Spleen (tissue), 11 donors: ENCODE measurements at regions not wholly inside any gene's neighbourhood (a gene's known extent, or its start where the extent isn't known, plus 50 kb on each side); places are given as distances from the start of the nearest gene placed in this dataset.

ENCODE experiments used
- DNase-seq: peaks from one replicate; pipeline ENCODE4 v3.0.0-alpha.2; 2020
- H3K27ac ChIP-seq, 8 donors: fragments of 200-600 bp; sonication (generic) in 7 of 8; 1 replicate in 4 of 8; 2 replicates in 4 of 8; pipeline versions ENCODE4 v1.5.0 to v1.8.0; 2016 to 2021; ENCODE audit warnings: inconsistent platforms in 4 of 8, mild to moderate bottlenecking in 4 of 8, moderate library complexity in 1 of 8
- H3K27me3 ChIP-seq, 7 donors: fragments of 200-600 bp; sonication (generic) in 6 of 7; replicated peaks in 1 of 7; 1 replicate in 4 of 7; 2 replicates in 3 of 7; pipeline versions ENCODE4 v1.5.0 to v1.8.0; 2016 to 2021; ENCODE audit warnings: inconsistent platforms in 3 of 7, mild to moderate bottlenecking in 1 of 7
- H3K36me3 ChIP-seq, 6 donors: fragments of 200-600 bp; sonication (generic) in 5 of 6; 1 replicate in 4 of 6; 2 replicates in 2 of 6; pipeline versions ENCODE4 v1.5.0 to v1.8.0; 2016 to 2021; ENCODE audit warnings: inconsistent platforms in 2 of 6
- H3K4me1 ChIP-seq, 6 donors: fragments of 200-600 bp; sonication (generic) in 5 of 6; 1 replicate in 3 of 6; 2 replicates in 3 of 6; pipeline versions ENCODE4 v1.5.0 to v1.8.0; 2016 to 2021; ENCODE audit warnings: inconsistent platforms in 3 of 6
- H3K4me3 ChIP-seq, 8 donors: fragments of 200-600 bp; sonication (generic) in 7 of 8; 1 replicate in 4 of 8; 2 replicates in 4 of 8; pipeline versions ENCODE4 v1.5.0 to v1.8.0; 2016 to 2021; ENCODE audit warnings: inconsistent platforms in 4 of 8, mild to moderate bottlenecking in 4 of 8, moderate library complexity in 2 of 8
- H3K9me3 ChIP-seq, 8 donors: fragments of 200-600 bp; sonication (generic) in 7 of 8; 1 replicate in 4 of 8; 2 replicates in 4 of 8; pipeline versions ENCODE4 v1.5.0 to v1.8.0; 2016 to 2021; ENCODE audit warnings: inconsistent platforms in 4 of 8
- POLR2A ChIP-seq, 3 donors: fragments of 450-650 bp; IDR thresholded peaks; one replicate each; pipeline ENCODE4 v1.5.1; 2017; ENCODE audit warnings: antibody characterized with exemption in 3 of 3, mild to moderate bottlenecking in 1 of 3
- POLR2AphosphoS5 ChIP-seq, 3 donors: sonication (generic); formaldehyde crosslinking; IDR thresholded peaks; one replicate each; pipeline ENCODE4 v1.5.1; 2017; ENCODE audit warnings: antibody characterized with exemption in 3 of 3
- WGBS, 5 donors: extraction: QIAGEN DNeasy Blood & Tissue Kit in 3 of 5; methylation state at CpG; one replicate each; pipeline versions ENCODE4 v1.1.5 to v1.1.7; 2013 to 2018; 5-methylcytosine and 5-hydroxymethylcytosine counted together
- intact Hi-C: fragments of 100-400 bp; cut with DNase I; formaldehyde crosslinking; loops from one replicate; pipeline ENCODE4 v1.15.0; 2023; ENCODE audit warnings: low total_unique reads
- TF ChIP-seq, protein P1 (sequence below), 11 experiments: fragments of 200-600 bp in 7 of 11; fragments of 450-650 bp in 4 of 11; sonication (generic) in 4 of 11; IDR thresholded peaks in 8 of 11; conservative IDR thresholded peaks in 3 of 11; 1 replicate in 7 of 11; 2 replicates in 4 of 11; pipeline versions ENCODE4 v1.4.0 to v1.8.0; 2016 to 2021; ENCODE audit warnings: antibody characterized with exemption in 11 of 11, inconsistent platforms in 4 of 11, mild to moderate bottlenecking in 1 of 11
- donor health status: healthy with polysubstance abuse.
- donor health status: DM: no; HTN: no; CAD: no; lungs with moderate emphysema.
- donor health status: DM: no; HTN: no; CAD: no.
- donor health status: Bipolar disorder and iron deficiency.
- donor health status: healthy.
- donor health status: DM: no; HTN: no; CAD: no.
- donor health status: DM: yes; HTN: yes; CAD: no.

DNA sequence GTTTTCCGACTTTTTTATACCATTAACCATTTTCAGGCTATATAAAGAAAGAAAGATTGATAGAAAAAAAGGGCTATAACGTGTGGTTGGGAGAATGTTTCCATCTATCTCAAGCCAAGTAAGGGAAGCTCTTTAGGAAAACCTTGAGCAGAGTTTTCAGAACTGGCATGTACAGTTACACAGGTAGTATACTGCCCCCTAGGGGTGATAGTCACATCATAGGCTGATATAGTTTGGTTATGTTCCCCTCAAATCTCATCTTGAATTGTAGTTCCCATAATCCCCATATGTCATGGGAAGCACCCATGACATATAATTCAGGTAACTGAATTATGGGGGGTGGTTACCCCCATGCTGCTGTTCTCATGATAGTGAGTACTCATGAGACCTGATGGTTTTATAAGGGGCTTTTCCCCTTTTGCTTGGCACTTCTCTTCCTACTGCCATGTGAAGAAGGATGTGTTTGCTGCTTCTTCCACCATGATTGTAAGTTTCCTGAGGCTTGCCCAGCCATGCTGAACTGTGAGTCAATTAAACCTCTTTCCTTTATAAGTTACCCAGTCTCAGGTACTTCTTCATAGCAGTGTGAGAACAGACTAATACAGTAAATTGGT, 186.8 kb downstream of the TMA16 start:
- H3K36me3 ChIP-seq: no peaks in the 10 kb centered on the region
- H3K27ac ChIP-seq: no peak overlapping the region
- intact Hi-C loops: loop anchor here (2.0 kb wide), 1 partner anchor 129 kb away; no protein-coding TSS in a partner anchor
- DNase-seq: no peak
- peaks cover 0 to 11% (median 0%) of the 10 kb centered on the region in 6 donors for H3K4me1 ChIP-seq
- no peaks in the 10 kb centered on the region for H3K27me3 ChIP-seq
- H3K9me3 ChIP-seq: no peaks in the 10 kb centered on the region
- 25 to 39% (median 35%) methylated on average over 2 of the region's 2 CpGs for WGBS, 5 donors
- no peak overlapping the region for H3K4me3 ChIP-seq
- TF ChIP-seq, protein P1, sequence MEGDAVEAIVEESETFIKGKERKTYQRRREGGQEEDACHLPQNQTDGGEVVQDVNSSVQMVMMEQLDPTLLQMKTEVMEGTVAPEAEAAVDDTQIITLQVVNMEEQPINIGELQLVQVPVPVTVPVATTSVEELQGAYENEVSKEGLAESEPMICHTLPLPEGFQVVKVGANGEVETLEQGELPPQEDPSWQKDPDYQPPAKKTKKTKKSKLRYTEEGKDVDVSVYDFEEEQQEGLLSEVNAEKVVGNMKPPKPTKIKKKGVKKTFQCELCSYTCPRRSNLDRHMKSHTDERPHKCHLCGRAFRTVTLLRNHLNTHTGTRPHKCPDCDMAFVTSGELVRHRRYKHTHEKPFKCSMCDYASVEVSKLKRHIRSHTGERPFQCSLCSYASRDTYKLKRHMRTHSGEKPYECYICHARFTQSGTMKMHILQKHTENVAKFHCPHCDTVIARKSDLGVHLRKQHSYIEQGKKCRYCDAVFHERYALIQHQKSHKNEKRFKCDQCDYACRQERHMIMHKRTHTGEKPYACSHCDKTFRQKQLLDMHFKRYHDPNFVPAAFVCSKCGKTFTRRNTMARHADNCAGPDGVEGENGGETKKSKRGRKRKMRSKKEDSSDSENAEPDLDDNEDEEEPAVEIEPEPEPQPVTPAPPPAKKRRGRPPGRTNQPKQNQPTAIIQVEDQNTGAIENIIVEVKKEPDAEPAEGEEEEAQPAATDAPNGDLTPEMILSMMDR (IDR thresholded peaks at IDR 0.05 in 8 of 11, conservative IDR thresholded peaks at IDR 0.05 in 3 of 11): peak; percentile 51 to 83 (median 70)
- TF ChIP-seq POLR2A (IDR thresholded peaks at IDR 0.05) (no peak), POLR2AphosphoS5 (IDR thresholded peaks at IDR 0.05) (no peak)

DNA sequence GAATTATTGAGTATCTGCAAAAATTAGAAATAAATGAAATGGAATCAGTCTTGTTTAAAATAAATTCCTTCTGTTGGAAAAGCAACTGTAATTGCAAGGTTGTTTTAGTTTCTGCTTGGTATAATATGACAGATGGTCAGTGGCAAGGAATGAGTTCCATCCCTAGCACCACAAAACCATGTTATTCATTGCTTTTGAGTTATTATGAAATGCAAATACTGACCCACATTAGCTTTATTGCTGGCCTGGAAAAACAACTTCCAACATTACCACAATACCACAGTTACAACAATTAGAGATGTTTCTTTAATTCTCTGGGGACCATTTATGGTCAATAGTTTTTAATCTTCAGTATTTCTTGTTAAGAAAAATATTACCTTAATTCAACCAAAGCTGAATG, 194.4 kb downstream of the TMA16 start:
- TF ChIP-seq POLR2A (IDR thresholded peaks at IDR 0.05): no peak
- TF ChIP-seq, protein P1 (IDR thresholded peaks at IDR 0.05 in 8 of 11, conservative IDR thresholded peaks at IDR 0.05 in 3 of 11): no peak
- TF ChIP-seq POLR2AphosphoS5 (IDR thresholded peaks at IDR 0.05): no peak
- no peak overlapping the region for H3K4me3 ChIP-seq
- H3K9me3 ChIP-seq: no peaks in the 10 kb centered on the region
- DNase-seq: no peak
- intact Hi-C loops: no loop called here
- no peaks in the 10 kb centered on the region for H3K27me3 ChIP-seq
- H3K27ac ChIP-seq: no peak overlapping the region
- no peaks in the 10 kb centered on the region for H3K36me3 ChIP-seq
- H3K4me1 ChIP-seq: no peaks in the 10 kb centered on the region

DNA sequence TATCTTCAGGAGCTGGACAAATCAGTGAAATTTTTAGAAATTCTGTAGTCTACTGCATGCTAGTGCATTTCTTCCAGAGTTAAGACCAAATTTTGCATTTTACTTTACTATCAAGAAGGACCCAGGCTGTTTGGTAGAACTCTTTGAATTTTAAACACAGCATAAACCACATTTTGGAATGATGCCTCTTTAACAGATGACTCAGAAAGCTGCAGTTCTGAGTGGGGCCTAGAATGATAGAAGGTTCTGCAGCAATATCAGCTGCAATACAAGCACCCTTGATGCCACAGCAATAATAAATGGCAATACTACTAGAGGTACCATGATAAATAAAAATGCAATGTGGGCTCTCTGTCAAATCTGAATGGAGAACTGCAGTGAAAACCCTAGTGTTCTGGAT, 198.7 kb downstream of the TMA16 start:
- H3K27me3 ChIP-seq: no peaks in the 10 kb centered on the region

DNA sequence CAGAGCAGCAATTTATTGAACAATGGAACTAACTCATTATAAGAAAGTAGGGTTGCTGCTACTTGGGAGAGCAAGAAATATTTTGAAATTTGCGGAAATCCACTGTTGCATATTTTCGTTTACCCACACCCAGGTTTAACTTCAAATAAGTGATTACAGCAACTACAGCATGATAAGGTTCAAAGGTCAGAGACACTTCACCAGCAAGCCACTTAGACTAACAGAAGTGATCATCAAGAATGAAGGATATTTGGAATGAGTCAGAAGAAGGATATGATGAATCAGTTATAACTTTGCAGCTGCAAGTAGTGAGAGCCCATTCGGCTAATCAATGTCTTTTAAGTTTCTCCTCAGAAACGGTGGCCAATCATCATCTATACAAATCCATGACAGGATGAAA, 199.3 kb downstream of the TMA16 start:
- TF ChIP-seq POLR2AphosphoS5 (IDR thresholded peaks at IDR 0.05) (no peak), POLR2A (IDR thresholded peaks at IDR 0.05) (no peak)
- TF ChIP-seq, protein P1 (IDR thresholded peaks at IDR 0.05 in 8 of 11, conservative IDR thresholded peaks at IDR 0.05 in 3 of 11): no peak
- Histone ChIP-seq H3K36me3 (no peaks in the 10 kb centered on the region), H3K9me3 (no peaks in the 10 kb centered on the region), H3K27me3 (no peaks in the 10 kb centered on the region), H3K4me3 (no peak overlapping the region), H3K27ac (no peak overlapping the region), H3K4me1 (no peaks in the 10 kb centered on the region)
- intact Hi-C loops: no loop called here
- no peak for DNase-seq
- WGBS, 5 donors: 77 to 90% (median 82%) methylated on average over 4 of the region's 4 CpGs

More for the DNA sequence above, 198.7 kb downstream of the TMA16 start:
- no peaks in the 10 kb centered on the region for H3K4me1 ChIP-seq
- intact Hi-C loops: no loop called here
- H3K4me3 ChIP-seq: no peak overlapping the region
- no peaks in the 10 kb centered on the region for H3K36me3 ChIP-seq
- TF ChIP-seq POLR2A (IDR thresholded peaks at IDR 0.05) (no peak), POLR2AphosphoS5 (IDR thresholded peaks at IDR 0.05) (no peak)
- TF ChIP-seq, protein P1 (IDR thresholded peaks at IDR 0.05 in 8 of 11, conservative IDR thresholded peaks at IDR 0.05 in 3 of 11): no peak
- H3K27ac ChIP-seq: no peak overlapping the region
- no peaks in the 10 kb centered on the region for H3K9me3 ChIP-seq
- DNase-seq: no peak
